ENCODE measurements at regions not wholly inside any gene's neighbourhood (a gene's known extent, or its start where the extent isn't known, plus 50 kb on each side); places are given as distances from the start of the nearest gene placed in this dataset.

DNA sequence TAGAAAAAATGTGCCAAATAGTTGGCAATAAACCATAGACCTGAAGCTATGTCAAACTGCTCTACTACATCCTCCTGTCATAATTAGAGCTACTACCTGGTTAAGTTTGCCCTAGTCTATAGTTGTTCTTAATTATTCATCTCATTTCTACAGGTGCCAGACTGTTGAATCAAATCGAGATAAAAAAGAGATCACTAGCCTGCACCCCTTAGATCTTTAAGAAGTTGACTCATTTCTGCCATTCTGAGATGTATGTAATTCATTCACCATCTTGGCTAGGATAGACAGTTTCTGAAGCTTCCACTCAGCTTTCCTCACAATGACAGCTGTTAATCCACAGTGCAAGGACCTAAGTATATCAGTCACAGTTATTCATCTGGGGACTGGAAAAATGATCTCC, 452.1 kb upstream of the BOD1L1 start:
- Mint-ChIP-seq H3K27ac (ENCODE audit: unreplicated experiment) (no peak overlapping the region), H3K9me3 (ENCODE audit: low read depth) (no peaks in the 10 kb centered on the region), H3K36me3 (ENCODE audit: low read depth) (no peaks in the 10 kb centered on the region), H3K4me1 (ENCODE audit: low read depth) (no peaks in the 10 kb centered on the region), H3K4me3 (ENCODE audit: unreplicated experiment) (no peak overlapping the region), H3K27me3 (ENCODE audit: low read depth) (no peaks in the 10 kb centered on the region)
- TF ChIP-seq, protein P1, sequence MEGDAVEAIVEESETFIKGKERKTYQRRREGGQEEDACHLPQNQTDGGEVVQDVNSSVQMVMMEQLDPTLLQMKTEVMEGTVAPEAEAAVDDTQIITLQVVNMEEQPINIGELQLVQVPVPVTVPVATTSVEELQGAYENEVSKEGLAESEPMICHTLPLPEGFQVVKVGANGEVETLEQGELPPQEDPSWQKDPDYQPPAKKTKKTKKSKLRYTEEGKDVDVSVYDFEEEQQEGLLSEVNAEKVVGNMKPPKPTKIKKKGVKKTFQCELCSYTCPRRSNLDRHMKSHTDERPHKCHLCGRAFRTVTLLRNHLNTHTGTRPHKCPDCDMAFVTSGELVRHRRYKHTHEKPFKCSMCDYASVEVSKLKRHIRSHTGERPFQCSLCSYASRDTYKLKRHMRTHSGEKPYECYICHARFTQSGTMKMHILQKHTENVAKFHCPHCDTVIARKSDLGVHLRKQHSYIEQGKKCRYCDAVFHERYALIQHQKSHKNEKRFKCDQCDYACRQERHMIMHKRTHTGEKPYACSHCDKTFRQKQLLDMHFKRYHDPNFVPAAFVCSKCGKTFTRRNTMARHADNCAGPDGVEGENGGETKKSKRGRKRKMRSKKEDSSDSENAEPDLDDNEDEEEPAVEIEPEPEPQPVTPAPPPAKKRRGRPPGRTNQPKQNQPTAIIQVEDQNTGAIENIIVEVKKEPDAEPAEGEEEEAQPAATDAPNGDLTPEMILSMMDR (IDR thresholded peaks at IDR 0.05): no peak
- DNase-seq (ENCODE audit: low spot score): no peak

DNA sequence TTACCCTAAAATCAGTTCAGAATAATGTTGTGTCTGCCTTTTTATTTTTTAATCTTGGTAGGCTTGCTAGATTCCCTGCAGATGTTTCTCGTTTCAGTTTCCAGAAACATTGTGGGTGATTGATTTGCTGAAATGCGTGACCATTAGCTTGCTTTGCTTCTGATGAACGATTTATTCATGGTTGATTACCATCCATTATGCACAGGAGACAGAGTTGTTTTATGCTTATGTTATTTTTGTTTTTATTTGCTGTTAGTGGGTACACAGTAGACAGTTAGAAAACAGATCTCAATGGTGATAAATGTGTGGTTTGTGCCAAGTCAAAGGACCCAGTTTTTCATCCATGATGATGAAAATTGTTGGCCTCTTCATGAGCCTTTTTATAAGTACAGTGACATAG, 455.6 kb upstream of the BOD1L1 start:
- no peak for DNase-seq (ENCODE audit: low spot score)
- Mint-ChIP-seq H3K27me3 (ENCODE audit: low read depth) (peaks cover 8% of the 10 kb centered on the region), H3K4me3 (ENCODE audit: unreplicated experiment) (no peak overlapping the region), H3K9me3 (ENCODE audit: low read depth) (peaks cover 3% of the 10 kb centered on the region), H3K27ac (ENCODE audit: unreplicated experiment) (no peak overlapping the region), H3K36me3 (ENCODE audit: low read depth) (no peaks in the 10 kb centered on the region), H3K4me1 (ENCODE audit: low read depth) (no peaks in the 10 kb centered on the region)
- TF ChIP-seq, protein P1 (IDR thresholded peaks at IDR 0.05): no peak

DNA sequence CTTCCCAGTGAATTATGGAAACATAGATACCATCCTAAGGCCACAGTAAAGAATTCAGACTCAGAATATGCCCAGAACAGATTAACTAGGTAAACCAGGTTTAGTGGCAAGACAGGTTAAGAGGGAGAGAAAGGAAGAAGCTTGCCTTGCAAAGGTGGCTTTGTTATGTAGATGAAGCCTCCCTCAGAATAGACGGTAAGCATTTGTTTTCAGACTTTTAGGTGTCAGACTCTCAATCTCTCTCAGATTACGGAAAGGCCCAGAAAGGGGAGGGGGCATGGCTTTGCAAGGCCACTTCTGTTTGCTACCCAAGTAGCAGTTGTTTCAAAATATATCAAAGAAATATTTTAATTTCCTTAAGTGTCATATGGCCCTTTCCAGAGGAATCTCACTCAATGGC, 457.1 kb upstream of the BOD1L1 start:
- Mint-ChIP-seq H3K4me1 (ENCODE audit: low read depth) (peaks cover 3% of the 10 kb centered on the region), H3K4me3 (ENCODE audit: unreplicated experiment) (no peak overlapping the region), H3K36me3 (ENCODE audit: low read depth) (no peaks in the 10 kb centered on the region), H3K9me3 (ENCODE audit: low read depth) (peaks cover 3% of the 10 kb centered on the region), H3K27ac (ENCODE audit: unreplicated experiment) (no peak overlapping the region), H3K27me3 (ENCODE audit: low read depth) (peaks cover 10% of the 10 kb centered on the region)
- no peak for DNase-seq (ENCODE audit: low spot score)
- TF ChIP-seq, protein P1 (IDR thresholded peaks at IDR 0.05): no peak

DNA sequence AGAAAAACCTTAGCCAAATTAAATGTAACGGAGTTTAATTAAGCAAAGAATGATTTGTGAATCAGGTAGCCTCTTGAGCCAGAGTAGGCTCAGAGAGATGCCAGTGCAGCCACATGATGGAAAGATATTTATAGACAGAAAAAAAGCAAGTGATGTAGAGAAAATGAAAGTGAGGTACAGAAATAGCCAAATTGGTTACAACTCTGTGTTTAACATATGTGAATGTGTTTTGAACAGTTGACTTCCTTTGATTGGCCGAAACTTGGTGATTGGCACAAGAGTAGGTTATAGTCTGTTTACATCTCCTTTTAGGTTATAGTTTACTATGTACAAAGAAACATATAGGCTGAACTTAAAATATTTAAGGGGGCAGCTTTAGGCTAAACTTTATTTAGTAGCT, 459.9 kb upstream of the BOD1L1 start:
- Mint-ChIP-seq H3K4me3 (ENCODE audit: unreplicated experiment) (no peak overlapping the region), H3K4me1 (ENCODE audit: low read depth) (peaks cover 7% of the 10 kb centered on the region), H3K27me3 (ENCODE audit: low read depth) (peaks cover 16% of the 10 kb centered on the region), H3K9me3 (ENCODE audit: low read depth) (peaks cover 15% of the 10 kb centered on the region), H3K36me3 (ENCODE audit: low read depth) (peaks cover 5% of the 10 kb centered on the region), H3K27ac (ENCODE audit: unreplicated experiment) (no peak overlapping the region)
- TF ChIP-seq, protein P1 (IDR thresholded peaks at IDR 0.05): no peak
- no peak for DNase-seq (ENCODE audit: low spot score)

DNA sequence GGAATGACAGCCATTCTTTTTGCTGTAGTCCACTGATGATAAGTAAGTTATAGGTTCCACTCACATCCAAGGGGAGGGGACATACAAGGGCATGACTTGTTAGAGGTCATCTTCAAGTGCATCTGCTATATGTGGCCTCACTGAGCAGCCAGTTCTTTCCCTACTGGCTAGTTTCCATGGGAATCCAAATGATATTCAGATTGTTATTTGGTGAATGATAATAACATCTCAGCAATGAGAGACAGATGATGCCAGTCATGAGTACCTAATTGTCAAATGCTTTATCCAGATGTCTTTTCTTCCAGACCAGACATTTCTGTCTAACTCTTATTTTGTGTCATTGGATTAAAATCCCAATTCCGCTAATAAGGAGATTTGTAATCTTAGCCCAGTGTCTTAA, 460.4 kb upstream of the BOD1L1 start:
- H3K27ac Mint-ChIP-seq (ENCODE audit: unreplicated experiment): no peak overlapping the region
- no peak for DNase-seq (ENCODE audit: low spot score)
- H3K4me1 Mint-ChIP-seq (ENCODE audit: low read depth): peaks cover 7% of the 10 kb centered on the region
- peaks cover 15% of the 10 kb centered on the region for H3K9me3 Mint-ChIP-seq (ENCODE audit: low read depth)
- H3K36me3 Mint-ChIP-seq (ENCODE audit: low read depth): peaks cover 5% of the 10 kb centered on the region
- TF ChIP-seq, protein P1 (IDR thresholded peaks at IDR 0.05): no peak
- H3K4me3 Mint-ChIP-seq (ENCODE audit: unreplicated experiment): no peak overlapping the region
- H3K27me3 Mint-ChIP-seq (ENCODE audit: low read depth): peaks cover 16% of the 10 kb centered on the region

All from chondrocyte (in vitro differentiated cells).